Neural progenitor cell (in vitro differentiated cells): ENCODE measurements at regions not wholly inside any gene's neighbourhood (a gene's known extent, or its start where the extent isn't known, plus 50 kb on each side); places are given as distances from the start of the nearest gene placed in this dataset.

Source experiments
- CTCF ChIP-seq: fragments of 200-600 bp; sonication (generic); IDR thresholded peaks from 2 replicates; pipeline ENCODE4 v1.5.1; 2017; ENCODE audit warnings: antibody characterized with exemption, mild to moderate bottlenecking
- EZH2 ChIP-seq: fragments of 200-600 bp; sonication (generic); IDR thresholded peaks from 2 replicates; pipeline ENCODE4 v1.6.1; 2017; ENCODE audit warnings: antibody characterized with exemption, mild to moderate bottlenecking, moderate library complexity

DNA sequence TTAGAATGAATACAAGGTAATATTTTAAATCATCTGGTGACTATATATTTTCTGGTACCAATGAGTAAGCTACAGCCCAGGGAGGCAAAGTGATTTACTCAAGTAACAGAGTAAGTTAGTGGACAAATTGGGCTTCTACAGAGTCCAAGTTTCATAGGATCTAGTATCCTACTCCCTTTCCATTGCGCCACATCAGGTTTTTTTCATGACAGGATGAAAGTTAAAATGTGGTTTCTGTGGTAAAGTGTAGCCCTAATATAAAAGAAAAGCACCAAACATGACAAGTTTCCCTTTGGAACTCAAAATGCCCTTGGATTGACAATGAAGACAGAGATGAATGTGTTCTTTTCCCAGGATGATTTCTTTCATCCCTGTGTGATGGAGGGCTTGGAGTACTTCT, 350.8 kb upstream of the ZNF385D start:
- TF ChIP-seq CTCF (no peak), EZH2 (no peak)
